Stomach (tissue), 8 donors: ENCODE measurements at regions not wholly inside any gene's neighbourhood (a gene's known extent, or its start where the extent isn't known, plus 50 kb on each side); places are given as distances from the start of the nearest gene placed in this dataset.

Source experiments
- DNase-seq, 2 donors: peaks; one replicate each; pipeline versions ENCODE4 v3.0.0 to v3.0.0-alpha.2; 2013 to 2019
- H3K27ac ChIP-seq, 5 donors: fragments of 200-600 bp in 4 of 5; sonication (generic) in 4 of 5; one replicate each; pipeline ENCODE4 v1.5.1; 2013 to 2019; ENCODE audit warnings: mild to moderate bottlenecking in 1 of 5, moderate library complexity in 1 of 5
- H3K27me3 ChIP-seq, 3 donors: fragments of 200-600 bp; sonication (generic); one replicate each; pipeline ENCODE4 v1.5.1; 2017 to 2019; ENCODE audit warnings: mixed run types in 1 of 3
- H3K36me3 ChIP-seq, 4 donors: fragments of 200-600 bp; sonication (generic); 1 replicate in 3 of 4; 2 replicates in 1 of 4; pipeline ENCODE4 v1.5.1; 2016 to 2019
- H3K4me1 ChIP-seq, 4 donors: fragments of 200-600 bp; sonication (generic); one replicate each; pipeline ENCODE4 v1.5.1; 2016 to 2019
- H3K4me3 ChIP-seq, 4 donors: fragments of 200-600 bp; sonication (generic) in 3 of 4; one replicate each; pipeline ENCODE4 v1.5.1; 2016 to 2019; ENCODE audit warnings: mild to moderate bottlenecking in 1 of 4
- H3K9me3 ChIP-seq, 4 donors: fragments of 200-600 bp; sonication (generic); one replicate each; pipeline ENCODE4 v1.5.1; 2016 to 2019
- EP300 ChIP-seq: sonication (generic); formaldehyde crosslinking; IDR thresholded peaks from one replicate; pipeline ENCODE4 v1.6.1; 2017; ENCODE audit warnings: antibody characterized with exemption
- POLR2A ChIP-seq, 4 donors: fragments of 450-650 bp; IDR thresholded peaks; one replicate each; pipeline ENCODE4 v1.6.1; 2016; ENCODE audit warnings: antibody characterized with exemption in 4 of 4, control low read depth in 2 of 4, mild to moderate bottlenecking in 1 of 4, moderate library complexity in 1 of 4
- POLR2AphosphoS5 ChIP-seq, 3 donors: sonication (generic); formaldehyde crosslinking; IDR thresholded peaks; one replicate each; pipeline ENCODE4 v1.6.1; 2016; ENCODE audit warnings: antibody characterized with exemption in 3 of 3
- WGBS, 5 donors: extraction: QIAGEN DNeasy Blood & Tissue Kit in 3 of 5; methylation state at CpG; one replicate each; pipeline versions ENCODE4 v1.1.5 to v1.1.7; 2013 to 2018; 5-methylcytosine and 5-hydroxymethylcytosine counted together
- intact Hi-C: fragments of 100-400 bp; cut with DNase I; formaldehyde crosslinking; loops from one replicate; pipeline ENCODE4 v1.15.1; 2023; ENCODE audit warnings: low total_unique reads
- TF ChIP-seq, protein P1 (sequence below), 7 experiments: fragments of 450-650 bp in 4 of 7; fragments of 200-600 bp in 3 of 7; sonication (generic) in 3 of 7; IDR thresholded peaks; one replicate each; pipeline ENCODE4 v1.5.1; 2016 to 2019; ENCODE audit warnings: antibody characterized with exemption in 7 of 7, control low read depth in 2 of 7, mild to moderate bottlenecking in 1 of 7
- donor health status: healthy with polysubstance abuse.
- donor health status: Bipolar disorder and iron deficiency.
- donor health status: healthy.

- H3K9me3 ChIP-seq = no peaks in the 10 kb centered on the region
- no peak for TF ChIP-seq EP300
- TF ChIP-seq POLR2A (IDR thresholded peaks at IDR 0.05) = no peak
- TF ChIP-seq POLR2AphosphoS5 (IDR thresholded peaks at IDR 0.05) = no peak
- TF ChIP-seq, protein P1, sequence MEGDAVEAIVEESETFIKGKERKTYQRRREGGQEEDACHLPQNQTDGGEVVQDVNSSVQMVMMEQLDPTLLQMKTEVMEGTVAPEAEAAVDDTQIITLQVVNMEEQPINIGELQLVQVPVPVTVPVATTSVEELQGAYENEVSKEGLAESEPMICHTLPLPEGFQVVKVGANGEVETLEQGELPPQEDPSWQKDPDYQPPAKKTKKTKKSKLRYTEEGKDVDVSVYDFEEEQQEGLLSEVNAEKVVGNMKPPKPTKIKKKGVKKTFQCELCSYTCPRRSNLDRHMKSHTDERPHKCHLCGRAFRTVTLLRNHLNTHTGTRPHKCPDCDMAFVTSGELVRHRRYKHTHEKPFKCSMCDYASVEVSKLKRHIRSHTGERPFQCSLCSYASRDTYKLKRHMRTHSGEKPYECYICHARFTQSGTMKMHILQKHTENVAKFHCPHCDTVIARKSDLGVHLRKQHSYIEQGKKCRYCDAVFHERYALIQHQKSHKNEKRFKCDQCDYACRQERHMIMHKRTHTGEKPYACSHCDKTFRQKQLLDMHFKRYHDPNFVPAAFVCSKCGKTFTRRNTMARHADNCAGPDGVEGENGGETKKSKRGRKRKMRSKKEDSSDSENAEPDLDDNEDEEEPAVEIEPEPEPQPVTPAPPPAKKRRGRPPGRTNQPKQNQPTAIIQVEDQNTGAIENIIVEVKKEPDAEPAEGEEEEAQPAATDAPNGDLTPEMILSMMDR (IDR thresholded peaks at IDR 0.05) = no peak
- no peak overlapping the region for H3K4me3 ChIP-seq
- no peak overlapping the region for H3K27ac ChIP-seq
- intact Hi-C loops = no loop called here
- 21 to 52% (median 27%) methylated on average over 4 of the region's 4 CpGs for WGBS, 5 donors
- DNase-seq = peak in 1 of 2 donors; percentile 19
- H3K27me3 ChIP-seq = peaks cover 0 to 4% (median 0%) of the 10 kb centered on the region in 3 donors
- H3K36me3 ChIP-seq = no peaks in the 10 kb centered on the region
- peaks cover 0 to 18% (median 7%) of the 10 kb centered on the region in 4 donors for H3K4me1 ChIP-seq
These were observed 102.4 kb upstream of the LRIG1 start for GRCh38 chr3:66603151-66603611.

DNA sequence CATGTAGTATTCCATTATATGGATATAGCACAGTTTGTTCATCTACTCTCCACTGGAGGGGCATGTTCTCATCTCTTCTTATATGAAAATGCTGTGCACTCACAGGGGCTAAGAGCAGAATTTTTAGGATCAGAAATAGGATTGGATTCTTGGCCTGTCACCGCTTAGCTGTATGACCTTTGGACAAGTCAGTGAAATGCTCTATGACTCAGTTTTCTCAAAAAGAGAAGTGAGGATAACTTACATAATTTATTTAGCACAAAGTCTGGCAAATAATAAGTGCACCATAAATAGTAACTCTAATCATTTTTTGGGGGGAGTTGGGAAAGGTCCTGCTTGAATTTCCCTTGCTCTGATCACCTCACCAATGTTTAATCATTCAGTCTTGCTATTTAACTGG lies 103.7 kb upstream of the LRIG1 start:
- 74 to 85% (median 79%) methylated on average over 1 of the region's 1 CpG for WGBS, 5 donors
- Histone ChIP-seq H3K9me3 (peaks cover 0 to 6% (median 0%) of the 10 kb centered on the region in 4 donors), H3K27me3 (peaks cover 0 to 4% (median 0%) of the 10 kb centered on the region in 3 donors), H3K36me3 (no peaks in the 10 kb centered on the region), H3K4me1 (peaks cover 0 to 18% (median 4%) of the 10 kb centered on the region in 4 donors), H3K4me3 (no peak overlapping the region), H3K27ac (no peak overlapping the region)
- no peak for DNase-seq
- TF ChIP-seq EP300 (no peak), POLR2AphosphoS5 (IDR thresholded peaks at IDR 0.05) (no peak)
- intact Hi-C loops = no loop called here

DNA sequence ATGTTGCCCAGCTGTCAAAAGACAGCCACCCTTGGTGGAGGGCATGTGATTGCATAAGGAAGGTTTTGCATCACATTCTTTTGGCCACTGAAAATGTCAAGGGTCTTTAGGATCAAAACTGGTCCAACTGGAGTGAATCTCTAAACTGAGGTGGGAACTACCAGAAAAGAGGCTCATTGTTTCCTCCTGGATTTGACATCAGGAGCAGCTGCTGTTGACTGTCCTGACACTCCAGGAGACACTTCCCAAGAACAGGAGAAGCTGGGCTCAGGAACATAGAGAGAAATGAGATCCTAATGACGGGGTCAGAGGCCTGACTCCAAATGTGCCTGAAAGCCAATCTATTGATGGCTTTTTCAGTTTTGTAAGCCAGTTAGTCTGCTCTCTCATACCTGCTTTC lies 105.3 kb upstream of the LRIG1 start:
- TF ChIP-seq POLR2A (IDR thresholded peaks at IDR 0.05) = no peak
- no peak for TF ChIP-seq POLR2AphosphoS5 (IDR thresholded peaks at IDR 0.05)
- TF ChIP-seq EP300 = no peak
- no peak overlapping the region for H3K27ac ChIP-seq
- intact Hi-C loops = no loop called here
- no peak for DNase-seq
- H3K4me1 ChIP-seq = peaks cover 0 to 18% (median 9%) of the 10 kb centered on the region in 4 donors
- H3K9me3 ChIP-seq = peaks cover 0 to 6% (median 0%) of the 10 kb centered on the region in 4 donors
- no peaks in the 10 kb centered on the region for H3K36me3 ChIP-seq
- H3K27me3 ChIP-seq = no peaks in the 10 kb centered on the region
- 92 to 100% (median 96%) methylated on average over 1 of the region's 1 CpG for WGBS, 5 donors
- no peak overlapping the region for H3K4me3 ChIP-seq

GRCh38 chr3:66606868-66607267 lies 106.0 kb upstream of the LRIG1 start:
- DNase-seq = no peak
- Histone ChIP-seq H3K9me3 (peaks cover 0 to 6% (median 0%) of the 10 kb centered on the region in 4 donors), H3K27ac (no peak overlapping the region), H3K4me1 (peaks cover 0 to 18% (median 9%) of the 10 kb centered on the region in 4 donors), H3K4me3 (no peak overlapping the region), H3K36me3 (no peaks in the 10 kb centered on the region), H3K27me3 (no peaks in the 10 kb centered on the region)
- intact Hi-C loops = no loop called here
- TF ChIP-seq EP300 (no peak), POLR2A (IDR thresholded peaks at IDR 0.05) (no peak), POLR2AphosphoS5 (IDR thresholded peaks at IDR 0.05) (no peak)
- TF ChIP-seq, protein P1 (IDR thresholded peaks at IDR 0.05) = no peak
- WGBS, 5 donors = 29 to 81% (median 65%) methylated on average over 1 of the region's 1 CpG

GRCh38 chr3:66609660-66610561 lies 109.1 kb upstream of the LRIG1 start:
- Histone ChIP-seq H3K9me3 (peaks cover 0 to 6% (median 0%) of the 10 kb centered on the region in 4 donors), H3K36me3 (no peaks in the 10 kb centered on the region), H3K27ac (no peak overlapping the region), H3K4me3 (no peak overlapping the region), H3K27me3 (no peaks in the 10 kb centered on the region), H3K4me1 (peaks cover 0 to 10% (median 4%) of the 10 kb centered on the region in 4 donors)
- no peak for TF ChIP-seq POLR2A (IDR thresholded peaks at IDR 0.05)
- TF ChIP-seq POLR2AphosphoS5 (IDR thresholded peaks at IDR 0.05) = no peak
- intact Hi-C loops = no loop called here
- WGBS, 5 donors = 76 to 84% (median 80%) methylated on average over 8 of the region's 8 CpGs
- DNase-seq = peak in 1 of 2 donors; percentile 81
